GM10248 (cell line): ENCODE measurements at regions not wholly inside any gene's neighbourhood (a gene's known extent, or its start where the extent isn't known, plus 50 kb on each side); places are given as distances from the start of the nearest gene placed in this dataset.

Experiments
- CTCF ChIA-PET: fragments of 300-600 bp; sonication (Branson Sonifier 250); formaldehyde crosslinking; extraction: SDS; loops from one replicate; lab custom pipeline; 2021; ENCODE audit warnings: antibody characterized with exemption; lab: Yijun Ruan, JAX
- POLR2A ChIA-PET: fragments of 350-650 bp; sonication (Branson Sonifier 250); formaldehyde crosslinking; extraction: SDS; loops from one replicate; lab custom pipeline; 2020; ENCODE audit warnings: antibody characterized with exemption; lab: Yijun Ruan, JAX
- DNase-seq: peaks from one replicate; pipeline ENCODE4 v3.0.0; 2012; ENCODE audit errors: extremely low spot score
- TF ChIP-seq, protein P1 (sequence below): IDR thresholded peaks from 2 replicates; pipeline ENCODE4 v1.5.1; 2012; ENCODE audit warnings: mild to moderate bottlenecking, low read depth; ENCODE audit errors: extremely low read depth, missing control alignments, control extremely low read depth

GRCh38 chr19:20357921-20358320, 190.9 kb downstream of the ZNF486 start:
- ChIA-PET POLR2A (no interaction called here), CTCF (no interaction called here)
- TF ChIP-seq, protein P1, sequence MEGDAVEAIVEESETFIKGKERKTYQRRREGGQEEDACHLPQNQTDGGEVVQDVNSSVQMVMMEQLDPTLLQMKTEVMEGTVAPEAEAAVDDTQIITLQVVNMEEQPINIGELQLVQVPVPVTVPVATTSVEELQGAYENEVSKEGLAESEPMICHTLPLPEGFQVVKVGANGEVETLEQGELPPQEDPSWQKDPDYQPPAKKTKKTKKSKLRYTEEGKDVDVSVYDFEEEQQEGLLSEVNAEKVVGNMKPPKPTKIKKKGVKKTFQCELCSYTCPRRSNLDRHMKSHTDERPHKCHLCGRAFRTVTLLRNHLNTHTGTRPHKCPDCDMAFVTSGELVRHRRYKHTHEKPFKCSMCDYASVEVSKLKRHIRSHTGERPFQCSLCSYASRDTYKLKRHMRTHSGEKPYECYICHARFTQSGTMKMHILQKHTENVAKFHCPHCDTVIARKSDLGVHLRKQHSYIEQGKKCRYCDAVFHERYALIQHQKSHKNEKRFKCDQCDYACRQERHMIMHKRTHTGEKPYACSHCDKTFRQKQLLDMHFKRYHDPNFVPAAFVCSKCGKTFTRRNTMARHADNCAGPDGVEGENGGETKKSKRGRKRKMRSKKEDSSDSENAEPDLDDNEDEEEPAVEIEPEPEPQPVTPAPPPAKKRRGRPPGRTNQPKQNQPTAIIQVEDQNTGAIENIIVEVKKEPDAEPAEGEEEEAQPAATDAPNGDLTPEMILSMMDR: no peak
- DNase-seq: no peak

DNA sequence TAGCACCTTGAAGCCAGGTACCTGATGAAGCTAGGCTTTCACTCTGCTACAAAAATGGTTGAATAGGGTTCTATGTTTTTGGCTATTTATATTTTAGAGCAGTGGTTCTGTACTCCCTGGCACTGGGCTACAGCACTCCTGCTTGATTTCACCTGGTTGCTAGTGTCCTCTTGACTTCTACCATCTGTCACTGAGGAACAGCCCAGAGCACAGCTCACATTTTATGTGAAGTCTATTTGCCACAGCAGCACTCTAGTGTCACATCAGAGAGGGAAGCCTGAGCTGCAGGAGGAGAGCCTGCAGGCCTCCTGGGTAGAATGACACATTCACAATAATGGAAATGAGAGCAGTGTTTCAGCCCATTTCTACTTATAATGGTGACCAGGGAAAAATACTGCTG, 184.2 kb downstream of the ZNF486 start:
- CTCF ChIA-PET: no interaction called here
- TF ChIP-seq, protein P1: no peak
- DNase-seq: no peak
- POLR2A ChIA-PET: no interaction called here

GRCh38 chr19:20349206-20349605, 182.2 kb downstream of the ZNF486 start:
- ChIA-PET CTCF (no interaction called here), POLR2A (no interaction called here)
- TF ChIP-seq, protein P1: no peak
- DNase-seq: no peak

- ChIA-PET CTCF (no interaction called here), POLR2A (no interaction called here)
- no peak for DNase-seq
- TF ChIP-seq, protein P1: no peak
Observed at GRCh38 chr19:20339444-20339843, 172.4 kb downstream of the ZNF486 start.

GRCh38 chr19:20334760-20335159, 167.7 kb downstream of the ZNF486 start:
- DNase-seq: no peak
- ChIA-PET CTCF (no interaction called here), POLR2A (no interaction called here)
- TF ChIP-seq, protein P1: no peak

- ChIA-PET POLR2A (no interaction called here), CTCF (no interaction called here)
- TF ChIP-seq, protein P1: no peak
- DNase-seq: no peak
Observed at GRCh38 chr19:20333508-20333907, 166.5 kb downstream of the ZNF486 start.

- ChIA-PET CTCF (no interaction called here), POLR2A (no interaction called here)
- DNase-seq: no peak
- TF ChIP-seq, protein P1: no peak
Observed at GRCh38 chr19:20325151-20325550, 158.1 kb downstream of the ZNF486 start.
